ENCODE measurements at regions not wholly inside any gene's neighbourhood (a gene's known extent, or its start where the extent isn't known, plus 50 kb on each side); places are given as distances from the start of the nearest gene placed in this dataset.

DNA sequence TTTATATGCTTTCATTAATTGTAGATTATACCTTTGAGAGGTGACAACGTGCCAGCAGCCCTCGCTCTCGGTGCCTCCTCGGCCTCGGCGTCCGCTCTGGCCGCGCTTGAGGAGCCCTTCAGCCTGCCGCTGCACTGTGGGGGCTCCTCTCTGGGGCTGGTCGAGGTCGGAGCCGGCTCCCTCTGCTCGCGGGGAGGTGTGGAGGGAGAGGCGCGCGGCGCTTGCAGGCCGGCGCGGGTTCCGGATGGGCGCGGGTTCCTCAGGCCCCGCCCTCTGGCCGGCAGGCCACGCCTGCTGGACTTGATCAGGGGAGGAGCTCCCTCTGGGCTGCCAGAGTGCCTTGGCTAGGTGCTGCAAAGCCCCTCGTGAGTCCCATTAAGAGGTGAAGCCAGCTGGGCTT, 321.1 kb upstream of the PCDH18 start:
- TF ChIP-seq, protein P1, sequence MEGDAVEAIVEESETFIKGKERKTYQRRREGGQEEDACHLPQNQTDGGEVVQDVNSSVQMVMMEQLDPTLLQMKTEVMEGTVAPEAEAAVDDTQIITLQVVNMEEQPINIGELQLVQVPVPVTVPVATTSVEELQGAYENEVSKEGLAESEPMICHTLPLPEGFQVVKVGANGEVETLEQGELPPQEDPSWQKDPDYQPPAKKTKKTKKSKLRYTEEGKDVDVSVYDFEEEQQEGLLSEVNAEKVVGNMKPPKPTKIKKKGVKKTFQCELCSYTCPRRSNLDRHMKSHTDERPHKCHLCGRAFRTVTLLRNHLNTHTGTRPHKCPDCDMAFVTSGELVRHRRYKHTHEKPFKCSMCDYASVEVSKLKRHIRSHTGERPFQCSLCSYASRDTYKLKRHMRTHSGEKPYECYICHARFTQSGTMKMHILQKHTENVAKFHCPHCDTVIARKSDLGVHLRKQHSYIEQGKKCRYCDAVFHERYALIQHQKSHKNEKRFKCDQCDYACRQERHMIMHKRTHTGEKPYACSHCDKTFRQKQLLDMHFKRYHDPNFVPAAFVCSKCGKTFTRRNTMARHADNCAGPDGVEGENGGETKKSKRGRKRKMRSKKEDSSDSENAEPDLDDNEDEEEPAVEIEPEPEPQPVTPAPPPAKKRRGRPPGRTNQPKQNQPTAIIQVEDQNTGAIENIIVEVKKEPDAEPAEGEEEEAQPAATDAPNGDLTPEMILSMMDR (IDR thresholded peaks at IDR 0.05): no peak
- TF ChIP-seq POLR2A (IDR thresholded peaks at IDR 0.05) (no peak), POLR2AphosphoS5 (IDR thresholded peaks at IDR 0.05) (no peak)
